BLaER1 treated with 17β-estradiol and CSF1 and Interleukin-3, amounts not matched to agents 10 nM and 100 nM (cell line): ENCODE measurements at regions not wholly inside any gene's neighbourhood (a gene's known extent, or its start where the extent isn't known, plus 50 kb on each side); places are given as distances from the start of the nearest gene placed in this dataset.

ENCODE experiments used
- H3K27ac ChIP-seq, 11 experiments: shearing (Covaris generic); formaldehyde crosslinking; 2 replicates each; pipeline ENCODE4 v1.8.1; 2022
- H3K27me3 ChIP-seq, 11 experiments: shearing (Covaris generic); formaldehyde crosslinking; 2 replicates each; pipeline ENCODE4 v1.8.1; 2022
- H3K36me3 ChIP-seq, 11 experiments: shearing (Covaris generic); formaldehyde crosslinking; 2 replicates each; pipeline ENCODE4 v1.8.1; 2022
- H3K4me1 ChIP-seq, 10 experiments: shearing (Covaris generic); formaldehyde crosslinking; 2 replicates each; pipeline ENCODE4 v1.8.1; 2022
- H3K4me2 ChIP-seq, 11 experiments: shearing (Covaris generic); formaldehyde crosslinking; 2 replicates each; pipeline ENCODE4 v1.8.1; 2022
- H3K4me3 ChIP-seq, 10 experiments: shearing (Covaris generic); formaldehyde crosslinking; 2 replicates each; pipeline ENCODE4 v1.8.1; 2022
- H3K9ac ChIP-seq, 11 experiments: shearing (Covaris generic); formaldehyde crosslinking; 2 replicates each; pipeline ENCODE4 v1.8.1; 2022
- H3K9me3 ChIP-seq, 11 experiments: shearing (Covaris generic); formaldehyde crosslinking; replicated peaks in 1 of 11; 2 replicates each; pipeline ENCODE4 v1.8.1; 2022
- H4K20me1 ChIP-seq, 11 experiments: shearing (Covaris generic); formaldehyde crosslinking; 2 replicates each; pipeline ENCODE4 v1.8.1; 2022
- Cebpa-rat ChIP-seq, 11 experiments: shearing (Covaris generic); IDR thresholded peaks; 2 replicates each; pipeline ENCODE4 v1.8.1; 2022

GRCh38 chr20:11182720-11183119 lies 508.9 kb upstream of the JAG1 start:
- peak in 3 of 11 experiments; percentile 22 to 89 (median 37); a peak in 3 of 22 replicates for TF ChIP-seq Cebpa-rat (IDR thresholded peaks at IDR 0.05)
- Histone ChIP-seq H3K9me3 (peaks cover 7 to 32% (median 12%) of the 10 kb centered on the region in 11 experiments; a peak in 17 of 22 replicates), H3K27ac (no peak overlapping the region; a peak in 1 of 22 replicates), H3K4me2 (peak overlapping the region in 2 of 11 experiments; percentile 42 to 67; a peak in 4 of 22 replicates), H3K36me3 (no peaks in the 10 kb centered on the region), H3K4me3 (no peak overlapping the region), H3K27me3 (no peaks in the 10 kb centered on the region), H4K20me1 (no peaks in the 10 kb centered on the region), H3K9ac (no peak overlapping the region), H3K4me1 (peaks cover 0 to 22% (median 0%) of the 10 kb centered on the region in 10 experiments; a peak in 4 of 20 replicates)

DNA sequence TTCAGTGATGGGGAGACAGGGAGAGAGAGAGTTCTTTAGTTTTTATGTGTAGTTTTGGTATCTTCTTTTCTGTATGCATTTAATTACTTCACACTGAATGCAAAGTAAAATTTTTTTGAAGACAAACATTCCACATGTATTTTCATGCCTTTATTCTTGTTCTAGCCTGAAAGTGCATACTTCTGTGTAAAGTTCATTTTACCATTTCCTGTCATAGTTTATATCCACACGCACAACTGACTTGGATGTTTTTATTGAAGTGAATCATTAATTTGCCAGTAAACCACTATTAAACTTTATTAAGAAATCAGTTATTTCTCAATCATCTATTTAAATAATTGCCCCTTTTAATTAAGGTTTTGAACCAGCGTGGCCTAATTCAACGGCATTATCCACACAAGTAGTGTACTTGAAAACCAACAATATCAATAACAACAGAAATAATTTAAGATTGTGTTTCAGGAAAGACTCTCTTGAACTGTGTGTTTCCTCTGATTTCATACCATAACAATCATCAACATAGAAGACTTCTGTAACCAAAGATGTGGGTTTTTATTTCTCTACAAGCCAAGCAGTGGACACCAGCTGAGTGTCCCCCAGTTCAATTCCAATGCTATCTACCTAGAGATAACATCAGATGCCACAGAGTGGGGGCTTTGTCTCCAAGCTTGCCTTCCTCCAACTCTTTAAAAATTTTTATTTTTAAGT lies 512.7 kb upstream of the JAG1 start:
- Histone ChIP-seq H3K36me3 (no peaks in the 10 kb centered on the region), H3K4me1 (peaks cover 0 to 31% (median 0%) of the 10 kb centered on the region in 10 experiments; a peak in 4 of 20 replicates), H3K27ac (no peak overlapping the region), H3K4me2 (no peak overlapping the region), H4K20me1 (no peaks in the 10 kb centered on the region), H3K9me3 (peaks cover 0 to 19% (median 6%) of the 10 kb centered on the region in 11 experiments; a peak in 14 of 22 replicates), H3K9ac (no peak overlapping the region), H3K27me3 (no peaks in the 10 kb centered on the region), H3K4me3 (no peak overlapping the region)
- no peak for TF ChIP-seq Cebpa-rat (IDR thresholded peaks at IDR 0.05)

DNA sequence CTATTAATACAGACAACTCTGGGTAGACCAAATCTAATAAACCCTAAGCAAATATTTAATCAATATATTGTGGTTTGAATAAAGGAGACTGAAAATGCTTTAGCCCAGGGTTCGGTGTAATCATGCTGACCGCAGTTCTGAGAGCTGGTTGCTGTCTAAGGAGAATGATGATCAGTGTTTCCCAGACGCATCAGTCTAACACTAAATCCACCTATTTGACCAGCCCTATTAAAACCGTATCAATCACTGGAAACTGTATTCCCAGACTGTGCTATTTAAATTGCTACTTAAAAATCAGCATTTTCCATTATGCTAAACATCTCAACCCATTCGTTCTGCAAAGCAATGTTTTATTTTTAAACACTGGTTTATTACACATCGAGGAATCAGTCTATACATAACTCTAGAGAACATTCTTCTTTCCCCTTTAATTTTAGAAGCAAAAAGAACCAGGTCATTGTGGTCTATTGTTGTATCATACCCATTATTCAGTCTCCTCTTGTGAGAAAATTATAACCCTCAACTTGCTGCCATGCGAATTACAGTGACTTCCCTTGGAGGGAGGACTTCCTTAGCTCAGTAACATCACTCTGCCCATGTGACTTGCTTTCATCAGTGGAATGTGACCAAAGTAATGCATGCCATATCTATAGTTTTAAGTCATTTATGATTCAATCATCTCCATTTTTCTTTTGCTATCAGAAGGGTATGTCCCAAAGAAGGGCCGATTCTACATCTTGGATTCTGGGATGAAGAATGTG lies 515.2 kb upstream of the JAG1 start:
- H3K9me3 ChIP-seq: peaks cover 0 to 13% (median 6%) of the 10 kb centered on the region in 11 experiments; a peak in 14 of 22 replicates
- H3K27me3 ChIP-seq: no peaks in the 10 kb centered on the region
- peaks cover 0 to 9% (median 0%) of the 10 kb centered on the region in 10 experiments; a peak in 3 of 20 replicates for H3K4me1 ChIP-seq
- no peak overlapping the region for H3K4me3 ChIP-seq
- H3K36me3 ChIP-seq: no peaks in the 10 kb centered on the region
- no peak overlapping the region for H3K9ac ChIP-seq
- H4K20me1 ChIP-seq: no peaks in the 10 kb centered on the region
- H3K27ac ChIP-seq: no peak overlapping the region
- H3K4me2 ChIP-seq: 0 out of 22 replicates have a peak overlapping the region, but pooled peaks of 1 of the 11 experiments have one; percentile 9
- no peak for TF ChIP-seq Cebpa-rat (IDR thresholded peaks at IDR 0.05)

DNA sequence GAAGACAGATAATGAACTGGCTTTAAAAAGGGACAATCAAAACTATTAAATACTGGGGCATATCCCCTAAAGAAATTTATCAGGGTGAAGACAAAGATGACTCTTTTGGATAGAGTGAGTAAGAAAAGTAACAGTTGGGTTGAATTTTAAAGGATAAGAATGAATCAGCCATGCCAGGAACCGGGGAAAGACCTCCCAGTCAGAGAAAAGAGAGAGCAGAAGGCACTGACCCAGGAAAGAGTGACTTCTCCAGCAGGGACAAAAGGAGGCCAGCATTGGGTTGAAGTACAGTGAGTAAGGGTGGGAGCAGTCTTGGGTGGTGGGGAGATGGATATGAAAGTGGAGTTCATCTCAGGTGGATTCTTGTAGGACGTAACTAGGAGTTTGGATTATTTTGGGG lies 516.9 kb upstream of the JAG1 start:
- H3K9me3 ChIP-seq: peaks cover 0 to 2% (median 0%) of the 10 kb centered on the region in 11 experiments; a peak in 1 of 22 replicates
- TF ChIP-seq Cebpa-rat (IDR thresholded peaks at IDR 0.05): no peak
- no peak overlapping the region for H3K9ac ChIP-seq
- no peak overlapping the region for H3K4me2 ChIP-seq
- no peak overlapping the region for H3K27ac ChIP-seq
- H3K36me3 ChIP-seq: no peaks in the 10 kb centered on the region
- no peaks in the 10 kb centered on the region for H3K27me3 ChIP-seq
- no peak overlapping the region for H3K4me3 ChIP-seq
- peaks cover 0 to 9% (median 0%) of the 10 kb centered on the region in 10 experiments; a peak in 3 of 20 replicates for H3K4me1 ChIP-seq
- H4K20me1 ChIP-seq: no peaks in the 10 kb centered on the region

GRCh38 chr20:11192106-11192505 lies 518.3 kb upstream of the JAG1 start:
- H3K27me3 ChIP-seq: no peaks in the 10 kb centered on the region
- H3K36me3 ChIP-seq: no peaks in the 10 kb centered on the region
- no peak overlapping the region for H3K4me2 ChIP-seq
- H4K20me1 ChIP-seq: no peaks in the 10 kb centered on the region
- H3K9me3 ChIP-seq: no peaks in the 10 kb centered on the region
- TF ChIP-seq Cebpa-rat (IDR thresholded peaks at IDR 0.05): no peak
- H3K4me1 ChIP-seq: peaks cover 0 to 19% (median 0%) of the 10 kb centered on the region in 10 experiments; a peak in 5 of 20 replicates
- no peak overlapping the region for H3K4me3 ChIP-seq
- H3K27ac ChIP-seq: no peak overlapping the region
- H3K9ac ChIP-seq: no peak overlapping the region

DNA sequence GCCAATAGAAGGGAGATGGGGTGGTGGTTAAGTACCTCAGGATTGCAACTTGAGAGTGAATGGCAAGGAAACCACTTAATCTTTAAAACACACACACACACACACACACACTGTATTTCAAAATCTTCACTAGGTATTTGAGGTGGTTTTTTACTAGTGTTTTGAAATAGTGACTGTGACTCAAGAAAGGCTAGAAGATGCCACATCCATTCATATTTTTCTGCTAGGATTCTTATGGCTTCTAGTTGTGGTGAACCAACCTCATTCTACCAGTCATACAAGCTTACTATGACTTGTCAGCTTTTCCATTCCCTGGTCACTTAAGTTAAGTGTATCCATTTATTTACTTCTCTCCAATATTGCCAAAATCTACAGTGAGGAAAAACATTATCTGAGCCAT lies 519.4 kb upstream of the JAG1 start:
- no peak for TF ChIP-seq Cebpa-rat (IDR thresholded peaks at IDR 0.05)
- no peaks in the 10 kb centered on the region for H3K36me3 ChIP-seq
- H3K9ac ChIP-seq: no peak overlapping the region
- no peak overlapping the region for H3K4me3 ChIP-seq
- peaks cover 0 to 25% (median 0%) of the 10 kb centered on the region in 10 experiments; a peak in 5 of 20 replicates for H3K4me1 ChIP-seq
- no peaks in the 10 kb centered on the region for H4K20me1 ChIP-seq
- no peaks in the 10 kb centered on the region for H3K27me3 ChIP-seq
- no peaks in the 10 kb centered on the region for H3K9me3 ChIP-seq
- no peak overlapping the region for H3K4me2 ChIP-seq
- no peak overlapping the region for H3K27ac ChIP-seq

- no peaks in the 10 kb centered on the region for H4K20me1 ChIP-seq
- peaks cover 0 to 16% (median 0%) of the 10 kb centered on the region in 10 experiments; a peak in 5 of 20 replicates for H3K4me1 ChIP-seq
- H3K9ac ChIP-seq: no peak overlapping the region
- no peak for TF ChIP-seq Cebpa-rat (IDR thresholded peaks at IDR 0.05)
- no peak overlapping the region for H3K27ac ChIP-seq
- no peaks in the 10 kb centered on the region for H3K36me3 ChIP-seq
- H3K27me3 ChIP-seq: no peaks in the 10 kb centered on the region
- no peak overlapping the region for H3K4me3 ChIP-seq
- H3K4me2 ChIP-seq: no peak overlapping the region
- H3K9me3 ChIP-seq: no peaks in the 10 kb centered on the region
These were observed 521.4 kb upstream of the JAG1 start for GRCh38 chr20:11195169-11195568.

DNA sequence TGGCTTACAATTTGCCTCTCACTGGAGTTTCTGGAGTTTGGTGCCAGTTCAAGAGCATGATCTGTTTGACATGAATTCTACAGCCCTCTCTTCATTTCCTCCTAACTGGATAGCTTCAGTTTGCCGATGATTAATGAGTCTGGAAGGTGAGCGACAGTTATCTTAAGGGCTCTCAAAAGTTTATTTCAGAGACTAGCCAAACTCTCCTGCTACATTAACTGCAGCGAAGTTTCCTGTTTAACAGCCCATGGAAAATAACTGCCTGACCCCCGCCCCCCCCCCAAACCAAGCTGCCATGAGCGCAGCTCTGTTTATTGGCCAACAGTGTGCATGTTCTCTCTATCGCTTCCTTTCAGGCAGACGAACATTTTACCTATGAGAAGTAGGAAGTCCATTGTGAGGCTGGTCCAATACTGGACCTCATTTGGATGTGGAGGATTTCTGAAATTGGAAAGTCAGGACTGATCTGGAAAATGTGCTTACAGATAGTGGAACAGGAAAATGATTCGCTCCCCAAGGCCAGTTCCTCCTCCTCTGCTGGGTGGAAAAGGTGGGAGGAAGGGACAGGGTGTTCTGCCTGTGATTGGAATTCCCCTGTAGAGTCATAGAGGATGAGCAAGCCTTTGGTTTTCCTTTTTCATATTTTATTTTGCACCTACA lies 522.2 kb upstream of the JAG1 start:
- Histone ChIP-seq H3K4me3 (no peak overlapping the region), H3K27me3 (no peaks in the 10 kb centered on the region), H3K9me3 (no peaks in the 10 kb centered on the region), H3K9ac (no peak overlapping the region), H3K4me1 (peaks cover 0 to 16% (median 0%) of the 10 kb centered on the region in 10 experiments; a peak in 5 of 20 replicates), H3K4me2 (peak overlapping the region in 3 of 11 experiments; percentile 16 to 52 (median 43); a peak in 4 of 22 replicates), H4K20me1 (no peaks in the 10 kb centered on the region), H3K36me3 (no peaks in the 10 kb centered on the region), H3K27ac (no peak overlapping the region)
- no peak for TF ChIP-seq Cebpa-rat (IDR thresholded peaks at IDR 0.05)

DNA sequence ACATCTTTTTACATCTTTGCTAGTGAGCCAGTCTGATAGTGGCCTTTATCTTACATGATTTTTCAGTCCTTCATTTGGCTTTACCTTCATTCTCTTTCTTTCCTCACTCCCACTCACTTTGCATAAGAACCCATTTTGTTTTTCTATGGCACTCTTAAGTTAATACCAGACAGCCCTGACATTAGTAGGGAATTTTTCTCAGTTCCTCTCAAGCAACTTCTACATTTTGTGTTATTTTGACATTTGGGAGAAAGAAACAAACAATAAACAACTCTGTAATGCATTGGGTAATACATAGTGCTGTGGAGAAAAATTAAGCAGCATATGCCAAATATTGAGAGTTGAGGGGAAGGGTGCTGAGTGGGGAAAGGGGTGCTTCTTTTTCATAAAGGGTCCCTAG lies 524.1 kb upstream of the JAG1 start:
- Histone ChIP-seq H3K4me3 (no peak overlapping the region), H4K20me1 (no peaks in the 10 kb centered on the region), H3K4me1 (peaks cover 0 to 16% (median 0%) of the 10 kb centered on the region in 10 experiments; a peak in 5 of 20 replicates), H3K36me3 (no peaks in the 10 kb centered on the region), H3K27ac (no peak overlapping the region), H3K9me3 (no peaks in the 10 kb centered on the region), H3K9ac (no peak overlapping the region), H3K27me3 (no peaks in the 10 kb centered on the region), H3K4me2 (no peak overlapping the region)
- TF ChIP-seq Cebpa-rat (IDR thresholded peaks at IDR 0.05): no peak
